ENCODE measurements at regions not wholly inside any gene's neighbourhood (a gene's known extent, or its start where the extent isn't known, plus 50 kb on each side); places are given as distances from the start of the nearest gene placed in this dataset.

- TF ChIP-seq, protein P1, sequence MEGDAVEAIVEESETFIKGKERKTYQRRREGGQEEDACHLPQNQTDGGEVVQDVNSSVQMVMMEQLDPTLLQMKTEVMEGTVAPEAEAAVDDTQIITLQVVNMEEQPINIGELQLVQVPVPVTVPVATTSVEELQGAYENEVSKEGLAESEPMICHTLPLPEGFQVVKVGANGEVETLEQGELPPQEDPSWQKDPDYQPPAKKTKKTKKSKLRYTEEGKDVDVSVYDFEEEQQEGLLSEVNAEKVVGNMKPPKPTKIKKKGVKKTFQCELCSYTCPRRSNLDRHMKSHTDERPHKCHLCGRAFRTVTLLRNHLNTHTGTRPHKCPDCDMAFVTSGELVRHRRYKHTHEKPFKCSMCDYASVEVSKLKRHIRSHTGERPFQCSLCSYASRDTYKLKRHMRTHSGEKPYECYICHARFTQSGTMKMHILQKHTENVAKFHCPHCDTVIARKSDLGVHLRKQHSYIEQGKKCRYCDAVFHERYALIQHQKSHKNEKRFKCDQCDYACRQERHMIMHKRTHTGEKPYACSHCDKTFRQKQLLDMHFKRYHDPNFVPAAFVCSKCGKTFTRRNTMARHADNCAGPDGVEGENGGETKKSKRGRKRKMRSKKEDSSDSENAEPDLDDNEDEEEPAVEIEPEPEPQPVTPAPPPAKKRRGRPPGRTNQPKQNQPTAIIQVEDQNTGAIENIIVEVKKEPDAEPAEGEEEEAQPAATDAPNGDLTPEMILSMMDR (conservative IDR thresholded peaks at IDR 0.05) = no peak
- no peak for TF ChIP-seq ZFX (IDR thresholded peaks at IDR 0.05)
Measured at GRCh38 chr13:28576067-28576466, 81.1 kb upstream of the FLT1 start.
